Stimulated activated CD8-positive, alpha-beta memory T cell treated with anti-CD3 and anti-CD28 coated beads, Interleukin-15, amount 100 ng/mL, for 48 hours (primary cell): ENCODE measurements at regions not wholly inside any gene's neighbourhood (a gene's known extent, or its start where the extent isn't known, plus 50 kb on each side); places are given as distances from the start of the nearest gene placed in this dataset.
A peak's percentile ranks its signal among the peaks of the same experiment; 100 is the strongest.

Experiments
- DNase-seq, 2 donors: peaks; one replicate each; pipeline ENCODE4 v3.0.0-alpha.2; 2020; ENCODE audit warnings: low read depth in 2 of 2

DNA sequence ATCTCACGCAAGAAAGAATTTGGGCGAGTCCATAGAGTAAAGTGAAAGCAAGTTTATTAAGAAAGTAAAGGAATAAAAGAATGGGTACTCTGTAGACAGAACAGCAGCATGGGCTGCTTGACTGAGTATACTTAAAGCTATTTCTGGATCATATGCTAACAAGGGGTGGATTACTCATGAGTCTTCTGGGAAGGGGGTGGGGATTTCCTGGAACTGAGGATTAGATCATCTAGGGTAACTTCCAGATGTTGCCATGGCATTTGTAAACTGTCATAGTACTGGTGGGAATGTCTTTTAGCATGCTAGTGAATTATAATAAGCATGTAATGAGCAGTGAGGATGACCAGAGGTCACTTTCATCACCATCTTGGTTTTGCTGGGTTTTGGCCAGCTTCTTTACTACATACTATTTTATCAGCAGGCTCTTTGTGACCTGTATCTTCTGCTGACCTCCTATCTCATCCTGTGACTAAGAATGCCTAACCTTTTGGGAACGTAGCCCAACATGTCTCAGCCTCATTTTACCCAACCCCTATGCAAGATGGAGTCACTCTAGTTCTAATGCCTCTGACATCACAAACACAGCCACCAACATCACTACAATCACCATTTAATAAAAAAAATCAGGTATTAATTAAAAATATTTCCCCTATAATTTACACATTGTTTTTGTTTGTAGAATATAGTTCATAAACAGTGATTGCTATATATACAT lies 890.7 kb upstream of the EPHA6 start:
- DNase-seq, result peak in 1 of 2 donors; percentile 3

- no peak for DNase-seq
Observed at GRCh38 chr3:95926904-95927501, 887.4 kb upstream of the EPHA6 start.

GRCh38 chr3:95934181-95934580 lies 880.2 kb upstream of the EPHA6 start:
- no peak for DNase-seq

DNA sequence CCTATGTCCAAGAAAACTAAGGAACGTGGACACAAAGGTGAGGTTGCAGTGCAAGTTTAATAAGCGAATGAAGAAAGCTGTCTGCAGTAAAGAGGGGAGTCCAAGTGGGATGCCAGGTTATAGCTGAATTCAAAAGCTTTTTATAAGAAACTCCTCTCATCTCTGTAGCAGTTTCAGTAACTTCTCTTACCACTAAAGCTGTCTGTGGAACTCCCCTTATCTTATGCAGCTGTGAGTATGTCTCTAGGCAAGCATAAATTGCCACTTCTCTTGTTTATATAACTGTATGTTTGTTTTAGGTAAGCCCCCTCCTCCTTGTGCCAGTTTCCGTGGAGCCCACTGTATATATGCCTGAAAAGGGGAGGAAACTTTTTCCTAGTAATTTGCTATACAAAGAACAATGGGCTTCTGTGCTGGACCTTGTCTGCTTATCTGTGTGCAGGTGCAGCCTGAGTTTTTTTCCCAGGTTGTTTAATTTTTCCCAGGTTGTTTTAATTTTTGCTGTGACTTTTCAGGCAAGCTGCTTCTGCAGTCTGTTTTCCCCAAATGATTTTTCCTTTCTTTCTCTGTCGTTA lies 875.1 kb upstream of the EPHA6 start:
- no peak for DNase-seq

- no peak for DNase-seq
Observed at GRCh38 chr3:95965704-95966336, 848.6 kb upstream of the EPHA6 start.

GRCh38 chr3:95971573-95971972 lies 842.8 kb upstream of the EPHA6 start:
- DNase-seq, result no peak

DNA sequence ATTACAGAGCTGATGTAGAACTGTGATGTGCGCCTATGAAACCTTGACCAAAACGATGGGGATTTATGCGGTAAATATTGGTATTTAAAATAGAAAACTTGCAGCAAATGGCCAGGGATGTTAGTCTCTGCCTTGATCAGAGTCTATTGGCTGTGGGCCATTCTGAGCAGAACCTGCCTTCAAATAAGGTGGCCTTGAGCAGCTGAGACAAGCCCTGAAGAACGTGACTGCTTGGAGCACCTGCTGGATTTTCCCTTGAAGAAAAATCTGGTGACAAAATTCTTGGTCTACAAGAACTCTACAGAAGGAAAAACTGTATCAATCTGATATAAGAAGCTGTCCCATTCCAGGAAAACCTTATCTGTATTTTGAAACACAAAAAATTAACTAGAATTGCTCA lies 820.1 kb upstream of the EPHA6 start:
- no peak for DNase-seq

DNA sequence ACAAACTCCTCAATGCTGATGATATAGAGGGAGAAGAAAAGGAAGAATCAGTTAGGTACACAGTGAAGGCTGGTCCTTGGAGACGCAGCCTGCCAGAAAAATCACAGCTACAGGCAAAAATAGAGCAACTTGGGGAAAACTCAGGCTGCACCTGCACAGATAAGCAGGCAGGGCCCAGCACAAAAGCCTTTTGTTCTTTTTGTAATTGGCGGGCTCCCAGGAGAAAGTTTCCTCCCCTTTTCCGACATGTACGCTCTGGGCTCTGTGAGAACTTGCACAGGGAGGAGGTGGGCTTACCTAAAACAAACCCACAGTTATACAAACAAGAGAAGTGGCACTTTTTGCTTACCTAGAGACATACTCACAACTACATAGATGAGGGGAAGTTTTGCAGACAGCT lies 813.4 kb upstream of the EPHA6 start:
- DNase-seq, result no peak

DNA sequence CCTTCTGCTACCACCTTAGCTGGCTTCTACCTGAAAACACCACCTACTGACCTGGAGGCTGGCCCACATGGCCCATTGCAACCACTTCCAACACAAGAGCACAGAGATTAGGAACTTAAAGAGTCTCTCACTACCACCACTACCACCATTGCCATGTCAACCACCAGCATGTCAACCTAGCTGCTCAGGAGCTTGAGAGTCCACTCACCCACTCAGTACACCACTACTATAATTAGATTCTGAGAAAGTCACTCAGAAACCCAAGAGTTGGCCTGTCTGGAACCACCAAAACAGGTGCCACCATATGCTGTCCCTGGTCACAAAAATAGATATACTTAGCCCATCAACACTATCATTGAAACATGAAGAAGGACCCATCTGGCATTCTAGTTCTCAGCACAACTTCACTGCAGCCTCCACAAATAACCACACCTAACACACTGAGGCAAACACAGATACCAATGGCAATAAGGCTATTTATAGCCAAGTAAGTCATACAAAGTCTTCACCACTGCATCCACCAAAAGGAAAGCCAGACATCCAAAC lies 806.7 kb upstream of the EPHA6 start:
- no peak for DNase-seq

- DNase-seq, result no peak
Observed at GRCh38 chr3:96012939-96013338, 801.5 kb upstream of the EPHA6 start.

DNA sequence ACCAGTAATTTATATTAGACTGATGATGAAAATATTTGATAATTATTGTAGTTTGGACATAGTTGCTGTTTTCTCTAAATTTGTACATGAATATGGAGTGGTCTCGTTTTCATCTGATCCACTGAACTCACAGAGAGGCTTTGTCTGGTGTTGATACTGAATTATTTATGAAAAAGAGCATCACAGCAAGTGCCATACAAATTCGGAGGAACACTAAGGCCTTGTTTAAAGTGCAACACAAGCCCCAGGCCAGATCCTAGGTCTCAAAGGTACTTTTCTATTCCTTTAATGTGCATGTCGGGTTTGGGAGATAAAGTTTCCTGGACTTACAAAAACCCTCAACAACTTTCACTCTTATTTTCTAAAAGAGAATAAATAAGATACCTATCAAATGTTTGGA lies 796.8 kb upstream of the EPHA6 start:
- DNase-seq, result no peak

DNA sequence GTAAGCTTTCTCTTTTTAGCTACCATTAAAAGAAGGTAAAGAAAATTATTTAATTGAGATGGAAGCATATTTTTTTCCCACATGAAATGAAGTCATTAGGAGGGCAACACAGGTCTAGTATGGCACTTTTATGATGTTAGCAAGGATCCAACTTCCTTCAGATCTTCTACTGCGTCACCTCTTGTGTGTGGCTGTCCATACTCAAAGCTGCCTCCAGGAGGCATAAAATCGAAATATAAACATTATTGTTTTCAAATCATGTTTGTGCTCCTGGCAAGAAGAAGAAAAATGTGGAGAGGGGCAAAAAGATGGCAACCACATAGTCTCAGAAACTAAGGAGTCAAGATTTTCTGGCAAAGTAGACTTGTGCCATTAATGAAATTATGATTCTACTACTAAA lies 791.7 kb upstream of the EPHA6 start:
- no peak for DNase-seq

DNA sequence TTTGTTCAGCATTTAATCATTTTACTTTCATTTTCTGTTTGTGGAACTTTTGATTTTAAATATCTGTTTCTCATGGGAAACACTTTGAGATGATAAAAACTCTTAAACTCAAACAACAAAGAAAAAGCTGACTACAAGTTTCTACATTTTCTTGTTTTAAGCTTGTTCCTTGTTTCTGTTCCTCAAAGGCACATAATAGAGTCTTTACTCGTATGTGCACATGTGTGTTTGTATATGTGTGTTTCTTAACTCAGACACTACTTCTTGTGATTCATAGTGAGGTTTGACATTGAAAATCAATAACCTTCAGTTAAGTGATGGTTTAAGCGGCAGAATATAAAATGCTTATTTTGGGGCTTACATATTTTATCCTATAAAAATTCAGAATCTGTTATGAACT lies 786.7 kb upstream of the EPHA6 start:
- DNase-seq, result no peak

DNA sequence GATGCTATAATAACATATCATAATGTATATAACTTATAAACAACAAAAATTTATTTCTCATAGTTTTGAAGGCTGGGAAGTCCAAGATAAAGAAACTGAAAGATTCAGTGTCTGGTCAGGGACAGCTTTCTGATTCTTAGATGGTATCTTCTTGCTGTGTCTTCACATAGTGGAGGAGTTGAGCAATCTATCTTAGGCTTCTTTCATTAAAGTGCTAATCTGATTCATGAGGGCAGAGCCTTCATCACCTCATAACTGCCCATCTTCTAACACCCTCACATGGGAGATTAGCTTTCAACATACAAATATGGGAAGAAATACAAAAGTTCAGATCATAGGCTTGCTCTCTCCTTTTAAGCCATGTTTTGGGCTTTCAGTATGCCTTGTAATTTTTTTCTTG lies 774.8 kb upstream of the EPHA6 start:
- DNase-seq, result no peak

DNA sequence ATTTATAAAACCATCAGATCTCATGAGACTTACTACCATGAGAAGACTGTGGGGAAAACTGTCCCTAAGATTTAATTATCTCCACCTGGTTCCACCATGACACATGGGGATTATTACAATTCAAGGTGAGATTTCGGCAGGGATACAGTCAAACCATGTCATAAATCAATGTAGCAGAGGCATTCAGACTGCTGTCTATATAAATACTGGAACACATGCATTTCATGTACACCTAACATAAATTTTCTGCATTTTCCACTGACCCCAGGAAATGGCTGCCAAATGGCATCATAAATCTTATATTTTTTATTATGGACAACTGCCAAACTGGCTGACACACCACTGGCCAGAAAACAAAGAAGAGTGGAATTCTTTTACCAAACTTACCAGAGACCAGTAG lies 755.1 kb upstream of the EPHA6 start:
- DNase-seq, result no peak

DNA sequence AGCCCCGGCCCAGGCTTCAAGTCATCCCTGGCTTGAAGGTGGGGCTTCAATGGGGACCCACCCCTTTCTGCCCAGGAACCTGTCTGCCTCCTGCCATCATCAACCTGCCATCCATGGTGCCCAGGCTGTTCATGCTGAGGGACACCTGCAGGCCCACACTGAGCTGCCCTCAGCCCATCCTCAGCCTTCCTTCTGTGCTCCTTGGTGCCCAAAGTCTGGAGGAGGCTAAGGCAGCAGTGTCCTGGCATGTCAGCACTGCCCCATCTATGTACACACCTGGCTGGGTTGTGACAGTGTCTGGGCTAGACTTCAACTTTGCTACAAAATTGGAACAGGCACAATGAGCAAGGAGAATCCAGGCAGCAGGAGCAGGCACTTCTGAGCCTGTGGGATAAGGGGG lies 745.3 kb upstream of the EPHA6 start:
- DNase-seq, result no peak

GRCh38 chr3:96070678-96071077 lies 743.7 kb upstream of the EPHA6 start:
- no peak for DNase-seq

DNA sequence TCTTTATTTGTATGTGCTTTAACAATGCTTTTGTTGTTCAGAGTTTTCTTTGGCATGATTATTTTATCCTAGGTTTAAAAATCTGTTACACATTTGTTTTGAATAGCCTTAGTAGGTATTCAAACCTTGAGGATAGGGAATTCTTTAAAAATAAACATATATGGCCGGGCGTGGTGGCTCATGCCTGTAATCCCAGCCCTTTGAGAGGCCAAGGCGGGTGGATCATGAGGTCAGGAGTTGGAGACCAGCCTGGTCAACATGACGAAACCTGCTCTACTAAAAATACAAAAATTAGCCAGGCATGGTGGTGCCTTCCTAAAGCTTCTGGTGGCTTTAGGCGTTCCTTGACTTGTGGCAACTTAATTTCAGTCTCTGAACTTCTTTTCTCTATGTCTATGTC lies 743.3 kb upstream of the EPHA6 start:
- DNase-seq, result no peak

DNA sequence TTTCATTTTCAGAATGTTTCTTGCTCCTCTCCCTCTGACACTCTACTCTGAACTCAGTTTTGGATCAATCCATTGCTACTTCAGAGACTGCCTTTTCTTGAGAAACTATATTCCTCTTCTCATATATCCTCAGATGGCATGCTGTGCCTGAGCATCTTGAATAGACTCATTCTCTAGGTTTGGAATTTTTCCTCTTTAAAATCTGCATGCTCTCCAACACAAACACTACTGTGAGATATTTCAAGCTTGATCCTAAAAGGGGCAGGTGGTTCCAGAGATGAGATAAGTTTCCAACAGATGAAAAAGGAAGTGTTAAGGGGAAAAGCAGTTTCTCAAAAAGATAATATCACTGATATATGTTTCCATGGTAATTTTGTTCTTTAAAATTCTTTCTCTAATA lies 742.2 kb upstream of the EPHA6 start:
- no peak for DNase-seq

DNA sequence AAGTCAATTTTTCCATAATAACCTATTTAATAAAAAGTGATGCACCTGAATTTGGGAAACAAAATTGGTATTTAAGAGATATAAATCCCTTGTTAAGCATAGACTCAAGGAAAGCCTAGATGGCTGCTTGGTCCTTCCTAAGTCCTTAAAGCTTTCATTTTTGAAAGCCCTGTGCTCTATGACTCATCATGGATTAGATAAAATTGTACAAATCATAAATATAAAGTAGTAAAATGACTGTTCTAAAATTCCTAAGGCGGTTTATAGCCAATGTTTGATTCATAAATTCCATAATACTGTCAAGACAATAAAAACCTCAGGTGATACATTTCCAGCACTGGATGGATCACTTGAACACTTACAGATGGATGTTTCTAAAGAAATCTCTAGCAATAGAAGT lies 730.8 kb upstream of the EPHA6 start:
- no peak for DNase-seq

- DNase-seq, result no peak
Observed at GRCh38 chr3:96086018-96086417, 728.4 kb upstream of the EPHA6 start.

DNA sequence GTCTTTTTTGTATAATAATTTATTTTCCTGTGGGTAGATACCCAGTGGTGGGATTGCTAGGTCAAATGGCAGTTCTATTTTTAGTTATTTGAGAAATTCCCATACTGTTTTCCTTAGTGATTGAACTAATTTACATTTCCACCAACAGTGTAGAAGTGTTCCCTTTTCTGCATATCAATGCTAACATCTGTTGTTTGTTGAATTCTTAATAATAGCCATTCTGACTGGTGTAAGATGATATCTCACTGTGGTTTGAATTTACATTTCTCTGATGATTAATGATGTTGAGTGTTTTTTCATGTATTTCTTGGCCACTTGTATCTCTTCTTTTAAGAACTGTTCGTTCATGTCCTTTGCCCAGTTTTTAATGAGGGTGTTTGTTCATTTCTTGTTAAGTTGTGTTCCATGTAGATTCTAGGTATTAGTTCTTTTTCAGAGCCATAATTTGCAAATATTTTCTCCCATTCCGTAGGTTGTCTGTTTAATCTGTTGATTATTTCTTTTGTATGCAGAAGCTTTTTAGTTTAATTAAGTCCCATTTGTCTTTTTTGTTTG lies 713.3 kb upstream of the EPHA6 start:
- no peak for DNase-seq

DNA sequence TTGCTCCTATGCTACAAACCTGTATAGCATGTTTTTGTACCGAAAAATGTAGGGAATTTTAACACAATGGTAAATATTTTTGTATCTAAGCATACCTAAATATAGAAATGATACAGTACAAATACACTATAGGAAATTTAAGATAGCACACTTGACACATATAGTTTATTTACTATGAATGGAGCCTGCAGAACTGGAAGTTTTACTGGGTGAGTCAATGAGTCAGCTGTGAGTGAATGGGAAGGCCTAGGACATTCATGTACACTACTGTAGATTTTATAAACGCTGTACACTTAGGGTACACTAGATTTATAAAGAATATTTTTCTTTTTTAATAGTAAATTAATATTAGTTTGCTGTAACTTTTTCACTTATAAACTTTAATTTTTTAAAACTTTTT lies 707.7 kb upstream of the EPHA6 start:
- no peak for DNase-seq
